H9 (cell line): ENCODE measurements at regions not wholly inside any gene's neighbourhood (a gene's known extent, or its start where the extent isn't known, plus 50 kb on each side); places are given as distances from the start of the nearest gene placed in this dataset.

ENCODE experiments used
- DNase-seq: peaks from one replicate; pipeline ENCODE4 v3.0.0-alpha.2; 2017
- H2AFZ ChIP-seq: one replicate; pipeline ENCODE4 v1.6.1; 2013; ENCODE audit warnings: mild to moderate bottlenecking, low read length, control low read depth, moderate library complexity
- H2AK5ac ChIP-seq: 2 replicates; pipeline ENCODE4 v1.6.1; 2013; ENCODE audit warnings: low read length, control low read depth, mixed read lengths; ENCODE audit not compliant: insufficient read length
- H2BK120ac ChIP-seq: one replicate; pipeline ENCODE4 v1.6.1; 2013; ENCODE audit warnings: low read depth, mild to moderate bottlenecking, low read length, control low read depth, inconsistent platforms; ENCODE audit not compliant: poor library complexity, severe bottlenecking
- H2BK12ac ChIP-seq: 2 replicates; pipeline ENCODE4 v1.6.1; 2013; ENCODE audit warnings: low read length, control low read depth, mixed read lengths, low read depth; ENCODE audit not compliant: insufficient read length
- H2BK15ac ChIP-seq: 2 replicates; pipeline ENCODE4 v1.6.1; 2013; ENCODE audit warnings: low read depth, low read length, control low read depth
- H2BK20ac ChIP-seq: one replicate; pipeline ENCODE4 v1.6.1; 2013; ENCODE audit warnings: low read depth, mild to moderate bottlenecking, low read length, control low read depth, inconsistent platforms; ENCODE audit not compliant: poor library complexity, severe bottlenecking
- H2BK5ac ChIP-seq: 2 replicates; pipeline ENCODE4 v1.6.1; 2013; ENCODE audit warnings: low read length, control low read depth, mixed read lengths; ENCODE audit not compliant: insufficient read length
- H3K14ac ChIP-seq: 2 replicates; pipeline ENCODE4 v1.6.1; 2013; ENCODE audit warnings: low read length, control low read depth; ENCODE audit not compliant: insufficient read depth
- H3K18ac ChIP-seq: 2 replicates; pipeline ENCODE4 v1.6.1; 2013; ENCODE audit warnings: low read depth, mild to moderate bottlenecking, mixed read lengths, low read length, control low read depth; ENCODE audit not compliant: insufficient read length
- H3K23ac ChIP-seq: 2 replicates; pipeline ENCODE4 v1.6.1; 2013; ENCODE audit warnings: low read length, control low read depth, mixed read lengths, low read depth; ENCODE audit not compliant: insufficient read length
- H3K23me2 ChIP-seq: 2 replicates; pipeline ENCODE4 v1.6.1; 2013; ENCODE audit warnings: low read depth, mild to moderate bottlenecking, mixed read lengths, low read length, control low read depth; ENCODE audit not compliant: insufficient read length, poor library complexity, severe bottlenecking
- H3K27ac ChIP-seq: 2 replicates; pipeline ENCODE4 v1.5.1; 2013; ENCODE audit warnings: low read length, control low read depth, mixed read lengths, low read depth; ENCODE audit not compliant: insufficient read length
- H3K27me3 ChIP-seq: 2 replicates; pipeline ENCODE4 v1.6.1; 2013; ENCODE audit warnings: low read length, control low read depth, inconsistent platforms; ENCODE audit not compliant: insufficient read depth
- H3K4ac ChIP-seq: 2 replicates; pipeline ENCODE4 v1.6.1; 2013; ENCODE audit warnings: low read depth, mild to moderate bottlenecking, control low read depth, inconsistent platforms, low read length, moderate library complexity
- H3K4me1 ChIP-seq: 2 replicates; pipeline ENCODE4 v1.6.1; 2013; ENCODE audit warnings: low read length, control low read depth, inconsistent platforms; ENCODE audit not compliant: insufficient read depth
- H3K4me2 ChIP-seq: 2 replicates; pipeline ENCODE4 v1.6.1; 2013; ENCODE audit warnings: low read length, control low read depth, mixed read lengths; ENCODE audit not compliant: insufficient read length, insufficient read depth
- H3K56ac ChIP-seq: 2 replicates; pipeline ENCODE4 v1.6.1; 2013; ENCODE audit warnings: low read depth, mild to moderate bottlenecking, mixed read lengths, low read length, control low read depth; ENCODE audit not compliant: insufficient read length
- H3K79me1 ChIP-seq: 2 replicates; pipeline ENCODE4 v1.6.1; 2013; ENCODE audit warnings: low read depth, mild to moderate bottlenecking, moderate library complexity, low read length, control low read depth, inconsistent platforms; ENCODE audit not compliant: insufficient read depth, poor library complexity, severe bottlenecking
- H3K79me2 ChIP-seq: 2 replicates; pipeline ENCODE4 v1.6.1; 2013; ENCODE audit warnings: low read length, control low read depth, inconsistent platforms; ENCODE audit not compliant: insufficient read depth
- H3K9ac ChIP-seq: 2 replicates; pipeline ENCODE4 v1.6.1; 2013; ENCODE audit warnings: low read length, control low read depth, mixed read lengths; ENCODE audit not compliant: insufficient read length; ENCODE audit errors: extremely low read depth
- H3K9me3 ChIP-seq: one replicate; pipeline ENCODE4 v1.6.1; 2013; ENCODE audit warnings: low read depth, low read length, inconsistent platforms; ENCODE audit not compliant: control insufficient read depth
- H3T11ph ChIP-seq: one replicate; pipeline ENCODE4 v1.6.1; 2013; ENCODE audit warnings: mild to moderate bottlenecking, low read length, control low read depth, inconsistent platforms
- H4K20me1 ChIP-seq: one replicate; pipeline ENCODE4 v1.6.1; 2013; ENCODE audit not compliant: control insufficient read depth, insufficient read length, insufficient read depth
- H4K5ac ChIP-seq: 2 replicates; pipeline ENCODE4 v1.6.1; 2013; ENCODE audit warnings: low read depth, mild to moderate bottlenecking, mixed read lengths, low read length, control low read depth; ENCODE audit not compliant: insufficient read length
- H4K8ac ChIP-seq: replicated peaks from 2 replicates; pipeline ENCODE4 v1.6.1; 2013; ENCODE audit warnings: low read length, control low read depth, mixed read lengths, low read depth; ENCODE audit not compliant: insufficient read length
- H4K91ac ChIP-seq: 2 replicates; pipeline ENCODE4 v1.6.1; 2013; ENCODE audit warnings: low read depth, mild to moderate bottlenecking, moderate library complexity, mixed read lengths, low read length, control low read depth; ENCODE audit not compliant: insufficient read length
- H3K27ac Mint-ChIP-seq, 3 experiments: 2 replicates in 2 of 3; 3 replicates in 1 of 3; pipeline ENCODE4 v1.8.0; 2020 to 2021; ENCODE audit warnings: mixed read lengths in 3 of 3, mild to moderate bottlenecking in 1 of 3, moderate library complexity in 1 of 3
- H3K27me3 Mint-ChIP-seq: 2 replicates; pipeline ENCODE4 v1.8.0; 2021; ENCODE audit warnings: low read depth, mild to moderate bottlenecking, moderate library complexity, mixed read lengths
- H3K36me3 Mint-ChIP-seq, 3 experiments: 2 replicates in 2 of 3; 3 replicates in 1 of 3; pipeline ENCODE4 v1.8.0; 2020 to 2021; ENCODE audit warnings: low read depth in 3 of 3, mixed read lengths in 3 of 3; ENCODE audit not compliant: insufficient read depth in 1 of 3
- H3K4me1 Mint-ChIP-seq, 2 experiments: 2 replicates each; pipeline ENCODE4 v1.8.0; 2020; ENCODE audit warnings: mixed read lengths in 2 of 2
- H3K4me3 Mint-ChIP-seq, 2 experiments: 2 replicates in 1 of 2; 3 replicates in 1 of 2; pipeline ENCODE4 v1.8.0; 2020 to 2021; ENCODE audit warnings: mild to moderate bottlenecking in 2 of 2, mixed read lengths in 2 of 2, moderate library complexity in 1 of 2
- H3K9me3 Mint-ChIP-seq, 2 experiments: 2 replicates in 1 of 2; 3 replicates in 1 of 2; pipeline ENCODE4 v1.8.0; 2020; ENCODE audit warnings: mild to moderate bottlenecking in 2 of 2, mixed read lengths in 2 of 2, moderate library complexity in 1 of 2
- CTCF ChIP-seq: fragments of 200-600 bp; sonication (generic); conservative IDR thresholded peaks from 3 replicates; pipeline ENCODE4 v1.8.0; 2021; ENCODE audit warnings: antibody characterized with exemption, mild to moderate bottlenecking
- WGBS: extraction: QIAGEN DNeasy Blood & Tissue Kit; methylation state at CpG from one replicate; pipeline ENCODE4 v1.1.7; 2013; ENCODE audit warnings: missing lambda C conversion rate, low lambda C conversion rate, mixed read lengths; ENCODE audit not compliant: insufficient read length; ENCODE audit errors: extremely low coverage; 5-methylcytosine and 5-hydroxymethylcytosine counted together

GRCh38 chr2:79393806-79394484 is 118.9 kb upstream of the CTNNA2 start:
- peak; percentile 58 for DNase-seq
- Histone ChIP-seq H2BK20ac (no peak overlapping the region), H4K91ac (no peak overlapping the region), H3K4me2 (no peak overlapping the region), H3K18ac (no peak overlapping the region), H3K27ac (no peak overlapping the region), H3K14ac (no peak overlapping the region), H3K4ac (no peak overlapping the region), H3K9ac (no peak overlapping the region), H2AK5ac (no peak overlapping the region), H2AFZ (no peak overlapping the region), H2BK12ac (no peak overlapping the region), H3K27me3 (no peaks in the 10 kb centered on the region), H4K8ac (no peak overlapping the region), H3K79me1 (no peaks in the 10 kb centered on the region), H2BK120ac (no peak overlapping the region), H2BK5ac (no peak overlapping the region), H3K79me2 (no peaks in the 10 kb centered on the region), H3T11ph (no peak overlapping the region), H4K5ac (no peak overlapping the region), H3K9me3 (no peaks in the 10 kb centered on the region), H2BK15ac (no peak overlapping the region), H3K56ac (no peak overlapping the region), H3K4me1 (0 out of 2 replicates have a peak, but pooled peaks cover 2% of the 10 kb centered on the region), H4K20me1 (no peaks in the 10 kb centered on the region), H3K23ac (no peak overlapping the region), H3K23me2 (no peaks in the 10 kb centered on the region)
- no peaks in the 10 kb centered on the region for H3K36me3 Mint-ChIP-seq
- no peaks in the 10 kb centered on the region for H3K9me3 Mint-ChIP-seq
- no peak overlapping the region for H3K4me3 Mint-ChIP-seq
- no peak for TF ChIP-seq CTCF
- H3K27ac Mint-ChIP-seq, result peak overlapping the region in 2 of 3 experiments; percentile 86 to 95; a peak in 4 of 7 replicates
- H3K27me3 Mint-ChIP-seq, result no peaks in the 10 kb centered on the region
- WGBS, result no CpG with 5 or more reads among the region's 9 CpGs
- H3K4me1 Mint-ChIP-seq, result peaks cover 22 to 31% of the 10 kb centered on the region in 2 experiments
